CD4-positive, CD25-positive, alpha-beta regulatory T cell (primary cell): ENCODE measurements at regions not wholly inside any gene's neighbourhood (a gene's known extent, or its start where the extent isn't known, plus 50 kb on each side); places are given as distances from the start of the nearest gene placed in this dataset.

Source experiments
- ATAC-seq, 2 donors: fragments of 150-1000 bp; cut with Tn5 transposase; one replicate each; pipeline ENCODE4 v1.10.0; 2021; ENCODE audit warnings: low read depth in 2 of 2, moderate number of reproducible peaks in 2 of 2, moderate library complexity in 1 of 2
- DNase-seq, 3 donors: peaks; one replicate each; pipeline versions ENCODE4 v3.0.0 to v3.0.0-alpha.2; 2012 to 2022; ENCODE audit warnings: mixed read lengths in 1 of 3
- H3K27ac ChIP-seq: one replicate; pipeline ENCODE4 v1.7.0; 2013; ENCODE audit warnings: mild to moderate bottlenecking, low read length; ENCODE audit not compliant: insufficient read depth, poor library complexity, severe bottlenecking
- H3K27me3 ChIP-seq: one replicate; pipeline ENCODE4 v1.7.0; 2013; ENCODE audit warnings: low read length; ENCODE audit not compliant: control insufficient read depth, insufficient read depth
- H3K36me3 ChIP-seq: one replicate; pipeline ENCODE4 v1.7.0; 2013; ENCODE audit warnings: mild to moderate bottlenecking, low read length, moderate library complexity; ENCODE audit not compliant: control insufficient read depth, insufficient read depth
- H3K4me1 ChIP-seq: 2 replicates; pipeline ENCODE4 v1.7.0; 2013; ENCODE audit warnings: mild to moderate bottlenecking, low read length; ENCODE audit not compliant: insufficient read depth, control insufficient read depth, poor library complexity, severe bottlenecking
- H3K4me3 ChIP-seq: one replicate; pipeline ENCODE4 v1.7.0; 2013; ENCODE audit warnings: low read depth, mild to moderate bottlenecking, low read length, moderate library complexity
- H3K9me3 ChIP-seq, 2 experiments: 1 replicate in 1 of 2; 2 replicates in 1 of 2; pipeline ENCODE4 v1.7.0; 2013; ENCODE audit warnings: low read length in 2 of 2, mild to moderate bottlenecking in 1 of 2, moderate library complexity in 1 of 2; ENCODE audit not compliant: control insufficient read depth in 2 of 2
- H3K27ac Mint-ChIP-seq, 3 donors: one replicate each; pipeline ENCODE4 v1.8.0; 2020 to 2022; ENCODE audit warnings: mild to moderate bottlenecking in 3 of 3, mixed read lengths in 3 of 3, moderate library complexity in 2 of 3
- H3K27me3 Mint-ChIP-seq: one replicate; pipeline ENCODE4 v1.8.0; 2022; ENCODE audit warnings: mild to moderate bottlenecking, mixed read lengths
- H3K36me3 Mint-ChIP-seq: one replicate; pipeline ENCODE4 v1.8.0; 2020; ENCODE audit warnings: mixed read lengths
- H3K4me1 Mint-ChIP-seq, 4 donors: one replicate each; pipeline ENCODE4 v1.8.0; 2020 to 2022; ENCODE audit warnings: mixed read lengths in 4 of 4, mild to moderate bottlenecking in 1 of 4
- H3K4me3 Mint-ChIP-seq, 4 donors: one replicate each; pipeline ENCODE4 v1.8.0; 2020 to 2022; ENCODE audit warnings: mild to moderate bottlenecking in 4 of 4, mixed read lengths in 4 of 4, moderate library complexity in 3 of 4
- H3K9me3 Mint-ChIP-seq, 7 donors: one replicate each; pipeline ENCODE4 v1.8.0; 2020 to 2022; ENCODE audit warnings: mixed read lengths in 7 of 7, mild to moderate bottlenecking in 3 of 7, moderate library complexity in 2 of 7

DNA sequence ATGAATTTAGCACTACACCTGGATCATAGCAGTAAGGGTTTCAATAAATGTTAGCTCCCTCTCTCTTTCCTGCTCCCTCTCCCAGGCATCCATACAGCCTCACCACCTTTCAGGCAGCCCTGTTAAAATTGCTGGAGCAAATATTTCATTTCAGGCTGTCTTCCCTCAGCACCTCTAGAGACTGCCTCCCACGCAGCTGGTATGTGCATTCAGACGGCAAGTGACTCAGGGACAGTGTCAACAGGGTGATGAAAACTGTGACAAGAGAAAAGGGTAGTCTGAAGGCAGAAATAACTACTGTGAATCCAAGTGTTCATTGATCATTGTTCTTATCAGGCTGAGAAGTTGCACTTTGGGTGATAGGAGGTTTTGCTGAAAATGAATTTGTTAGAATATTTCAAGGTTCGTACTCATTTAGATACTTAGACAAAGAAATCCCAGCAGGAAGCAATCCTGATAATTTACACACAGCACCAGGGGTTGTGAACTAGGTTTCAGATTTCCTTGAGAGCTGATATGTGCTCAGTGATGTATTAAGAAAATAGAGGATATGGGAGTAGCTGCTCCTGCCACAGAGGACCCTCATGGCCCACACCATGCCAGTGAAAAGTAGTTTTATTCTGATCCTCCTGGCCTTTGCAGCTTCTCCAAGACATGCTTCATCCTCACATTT lies 424.2 kb downstream of the FGF13 start:
- H3K36me3 ChIP-seq: no peaks in the 10 kb centered on the region
- Mint-ChIP-seq H3K4me3 (no peak overlapping the region), H3K27me3 (no peaks in the 10 kb centered on the region), H3K4me1 (no peaks in the 10 kb centered on the region), H3K36me3 (no peaks in the 10 kb centered on the region), H3K27ac (no peak overlapping the region), H3K9me3 (no peaks in the 10 kb centered on the region)
- H3K4me3 ChIP-seq: no peak overlapping the region
- no peaks in the 10 kb centered on the region for H3K9me3 ChIP-seq
- H3K27me3 ChIP-seq: no peaks in the 10 kb centered on the region
- no peak for ATAC-seq
- H3K27ac ChIP-seq: no peak overlapping the region
- DNase-seq: no peak
- no peaks in the 10 kb centered on the region for H3K4me1 ChIP-seq

GRCh38 chrX:138294951-138295350 lies 416.6 kb downstream of the FGF13 start:
- Mint-ChIP-seq H3K9me3 (peaks cover 0 to 3% (median 0%) of the 10 kb centered on the region in 7 donors), H3K27ac (no peak overlapping the region), H3K4me3 (no peak overlapping the region), H3K27me3 (no peaks in the 10 kb centered on the region), H3K4me1 (peaks cover 0 to 1% (median 0%) of the 10 kb centered on the region in 4 donors), H3K36me3 (no peaks in the 10 kb centered on the region)
- no peak overlapping the region for H3K27ac ChIP-seq
- no peaks in the 10 kb centered on the region for H3K27me3 ChIP-seq
- no peaks in the 10 kb centered on the region for H3K36me3 ChIP-seq
- H3K4me1 ChIP-seq: no peaks in the 10 kb centered on the region
- no peak overlapping the region for H3K4me3 ChIP-seq
- DNase-seq (no peak), ATAC-seq (no peak)
- H3K9me3 ChIP-seq: no peaks in the 10 kb centered on the region

- Mint-ChIP-seq H3K4me3 (no peak overlapping the region), H3K4me1 (peaks cover 0 to 1% (median 0%) of the 10 kb centered on the region in 4 donors)
Observed at GRCh38 chrX:138298268-138298667, 413.2 kb downstream of the FGF13 start.

DNA sequence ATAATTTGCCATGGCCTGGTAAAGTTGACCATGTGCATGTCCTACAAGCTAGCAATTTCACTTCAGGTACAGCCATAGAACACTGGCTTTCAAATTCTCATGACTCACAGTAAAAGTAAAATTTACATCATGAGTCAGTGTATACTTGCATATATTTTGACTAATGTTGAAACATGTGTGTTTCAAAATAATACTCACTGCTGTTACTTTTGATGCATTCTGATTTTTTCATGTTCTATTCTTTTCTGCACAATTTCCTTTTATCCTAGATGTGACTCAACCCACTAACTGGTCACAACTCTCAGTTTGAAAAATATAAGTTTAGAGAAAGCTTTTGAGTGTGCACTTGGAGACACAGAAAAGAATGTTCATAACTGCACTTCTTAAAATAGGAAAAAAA lies 365.7 kb downstream of the FGF13 start:
- Mint-ChIP-seq H3K4me1 (no peaks in the 10 kb centered on the region), H3K9me3 (no peaks in the 10 kb centered on the region), H3K4me3 (no peak overlapping the region), H3K36me3 (no peaks in the 10 kb centered on the region), H3K27me3 (no peaks in the 10 kb centered on the region), H3K27ac (no peak overlapping the region)
- no peak overlapping the region for H3K27ac ChIP-seq
- peaks cover 0 to 1% of the 10 kb centered on the region in 2 experiments for H3K9me3 ChIP-seq
- no peaks in the 10 kb centered on the region for H3K4me1 ChIP-seq
- no peak overlapping the region for H3K4me3 ChIP-seq
- no peaks in the 10 kb centered on the region for H3K27me3 ChIP-seq
- no peak for DNase-seq
- no peak for ATAC-seq
- no peaks in the 10 kb centered on the region for H3K36me3 ChIP-seq

More at GRCh38 chrX:138298268-138298667, 413.2 kb downstream of the FGF13 start:
- peaks cover 0 to 3% (median 0%) of the 10 kb centered on the region in 7 donors for H3K9me3 Mint-ChIP-seq
- H3K9me3 ChIP-seq: no peaks in the 10 kb centered on the region
- no peaks in the 10 kb centered on the region for H3K4me1 ChIP-seq
- H3K36me3 Mint-ChIP-seq: no peaks in the 10 kb centered on the region
- no peaks in the 10 kb centered on the region for H3K36me3 ChIP-seq
- no peak for DNase-seq
- no peak for ATAC-seq
- H3K27ac ChIP-seq: no peak overlapping the region
- no peak overlapping the region for H3K27ac Mint-ChIP-seq
- H3K27me3 Mint-ChIP-seq: no peaks in the 10 kb centered on the region
- H3K27me3 ChIP-seq: no peaks in the 10 kb centered on the region
- H3K4me3 ChIP-seq: no peak overlapping the region

GRCh38 chrX:138349351-138349750 lies 362.2 kb downstream of the FGF13 start:
- H3K36me3 ChIP-seq: no peaks in the 10 kb centered on the region
- Mint-ChIP-seq H3K36me3 (no peaks in the 10 kb centered on the region), H3K27me3 (no peaks in the 10 kb centered on the region), H3K9me3 (peaks cover 0 to 5% (median 0%) of the 10 kb centered on the region in 7 donors), H3K4me1 (no peaks in the 10 kb centered on the region), H3K27ac (no peak overlapping the region), H3K4me3 (no peak overlapping the region)
- no peaks in the 10 kb centered on the region for H3K4me1 ChIP-seq
- ATAC-seq: no peak
- DNase-seq: no peak
- H3K4me3 ChIP-seq: no peak overlapping the region
- H3K9me3 ChIP-seq: peaks cover 0 to 1% of the 10 kb centered on the region in 2 experiments
- H3K27ac ChIP-seq: no peak overlapping the region
- no peaks in the 10 kb centered on the region for H3K27me3 ChIP-seq

- no peaks in the 10 kb centered on the region for H3K36me3 ChIP-seq
- H3K4me1 ChIP-seq: no peaks in the 10 kb centered on the region
- no peak for ATAC-seq
- Mint-ChIP-seq H3K4me3 (no peak overlapping the region), H3K36me3 (no peaks in the 10 kb centered on the region), H3K4me1 (no peaks in the 10 kb centered on the region), H3K27ac (no peak overlapping the region), H3K27me3 (no peaks in the 10 kb centered on the region), H3K9me3 (peaks cover 0 to 6% (median 1%) of the 10 kb centered on the region in 7 donors)
- H3K27me3 ChIP-seq: no peaks in the 10 kb centered on the region
- H3K4me3 ChIP-seq: no peak overlapping the region
- no peaks in the 10 kb centered on the region for H3K9me3 ChIP-seq
- DNase-seq: no peak
- H3K27ac ChIP-seq: no peak overlapping the region
Observed at GRCh38 chrX:138378876-138379275, 332.6 kb downstream of the FGF13 start.

DNA sequence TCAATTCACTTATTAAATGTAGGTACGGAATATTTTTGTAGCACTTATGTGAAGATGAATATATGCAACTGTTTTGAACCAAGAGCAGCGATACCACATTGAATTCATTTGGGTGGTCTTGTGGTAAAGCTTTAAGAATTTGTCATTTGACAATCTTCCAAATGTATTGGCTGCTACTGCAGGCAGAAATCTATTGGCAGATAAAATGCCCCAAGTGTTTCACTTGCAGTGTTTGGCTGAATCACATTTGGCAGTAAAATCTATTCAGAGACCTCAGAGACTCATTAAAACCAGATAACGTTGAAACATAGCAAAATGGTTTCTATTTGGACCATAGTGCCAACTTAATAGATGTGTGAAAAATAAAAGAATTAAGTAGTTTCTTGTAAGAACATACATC lies 303.4 kb downstream of the FGF13 start:
- Mint-ChIP-seq H3K27me3 (no peaks in the 10 kb centered on the region), H3K9me3 (peaks cover 0 to 5% (median 0%) of the 10 kb centered on the region in 7 donors)

GRCh38 chrX:138411048-138411447 lies 300.5 kb downstream of the FGF13 start:
- H3K4me3 ChIP-seq: no peak overlapping the region
- DNase-seq (no peak), ATAC-seq (no peak)
- Mint-ChIP-seq H3K36me3 (no peaks in the 10 kb centered on the region), H3K27ac (no peak overlapping the region), H3K4me3 (no peak overlapping the region), H3K27me3 (no peaks in the 10 kb centered on the region), H3K4me1 (no peaks in the 10 kb centered on the region), H3K9me3 (peaks cover 0 to 5% (median 0%) of the 10 kb centered on the region in 7 donors)
- no peak overlapping the region for H3K27ac ChIP-seq
- H3K27me3 ChIP-seq: no peaks in the 10 kb centered on the region
- no peaks in the 10 kb centered on the region for H3K9me3 ChIP-seq
- no peaks in the 10 kb centered on the region for H3K4me1 ChIP-seq
- H3K36me3 ChIP-seq: no peaks in the 10 kb centered on the region

More for the DNA sequence above, 303.4 kb downstream of the FGF13 start:
- Histone ChIP-seq H3K9me3 (no peaks in the 10 kb centered on the region), H3K27ac (no peak overlapping the region), H3K36me3 (no peaks in the 10 kb centered on the region), H3K4me3 (no peak overlapping the region), H3K4me1 (no peaks in the 10 kb centered on the region), H3K27me3 (no peaks in the 10 kb centered on the region)
- ATAC-seq (no peak), DNase-seq (no peak)
- Mint-ChIP-seq H3K4me1 (no peaks in the 10 kb centered on the region), H3K36me3 (no peaks in the 10 kb centered on the region), H3K4me3 (no peak overlapping the region), H3K27ac (no peak overlapping the region)
